ENCODE measurements at regions not wholly inside any gene's neighbourhood (a gene's known extent, or its start where the extent isn't known, plus 50 kb on each side); places are given as distances from the start of the nearest gene placed in this dataset.

DNA sequence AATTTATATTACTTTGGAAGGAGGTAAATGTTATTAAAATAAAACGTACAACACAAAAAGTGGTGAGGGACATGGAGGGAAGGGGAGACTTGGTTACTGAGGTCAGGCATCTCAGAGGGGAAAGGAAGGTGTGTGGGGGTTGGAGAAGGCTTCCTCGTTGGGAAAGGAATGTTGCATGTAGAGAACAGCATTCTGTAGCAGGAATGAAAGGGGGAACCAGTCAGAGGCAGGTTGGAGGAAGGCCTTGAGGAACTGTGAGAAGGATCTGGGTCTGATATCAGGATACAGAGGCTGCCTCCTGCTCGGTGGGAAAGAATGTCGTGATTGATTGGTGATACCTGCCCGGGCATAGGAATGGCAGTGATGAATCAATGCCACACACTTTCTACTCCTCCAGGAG, 103.3 kb upstream of the ZFHX3 start:
- H3K4me2 ChIP-seq (ENCODE audit: insufficient read depth, low read length), result no peak overlapping the region
- no peaks in the 10 kb centered on the region for H3K79me2 ChIP-seq (ENCODE audit: insufficient read depth, low read length)
- no peak overlapping the region for H3K4me3 ChIP-seq (ENCODE audit: insufficient read depth, low read length)
- no peak for DNase-seq (ENCODE audit: insufficient read length, low spot score, missing footprints)
- TF ChIP-seq, protein P1, sequence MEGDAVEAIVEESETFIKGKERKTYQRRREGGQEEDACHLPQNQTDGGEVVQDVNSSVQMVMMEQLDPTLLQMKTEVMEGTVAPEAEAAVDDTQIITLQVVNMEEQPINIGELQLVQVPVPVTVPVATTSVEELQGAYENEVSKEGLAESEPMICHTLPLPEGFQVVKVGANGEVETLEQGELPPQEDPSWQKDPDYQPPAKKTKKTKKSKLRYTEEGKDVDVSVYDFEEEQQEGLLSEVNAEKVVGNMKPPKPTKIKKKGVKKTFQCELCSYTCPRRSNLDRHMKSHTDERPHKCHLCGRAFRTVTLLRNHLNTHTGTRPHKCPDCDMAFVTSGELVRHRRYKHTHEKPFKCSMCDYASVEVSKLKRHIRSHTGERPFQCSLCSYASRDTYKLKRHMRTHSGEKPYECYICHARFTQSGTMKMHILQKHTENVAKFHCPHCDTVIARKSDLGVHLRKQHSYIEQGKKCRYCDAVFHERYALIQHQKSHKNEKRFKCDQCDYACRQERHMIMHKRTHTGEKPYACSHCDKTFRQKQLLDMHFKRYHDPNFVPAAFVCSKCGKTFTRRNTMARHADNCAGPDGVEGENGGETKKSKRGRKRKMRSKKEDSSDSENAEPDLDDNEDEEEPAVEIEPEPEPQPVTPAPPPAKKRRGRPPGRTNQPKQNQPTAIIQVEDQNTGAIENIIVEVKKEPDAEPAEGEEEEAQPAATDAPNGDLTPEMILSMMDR (IDR thresholded peaks at IDR 0.05; ENCODE audit: extremely low read depth, low read depth, low read length), result no peak
- no peaks in the 10 kb centered on the region for H3K36me3 ChIP-seq (ENCODE audit: insufficient read depth, low read length)
- no peaks in the 10 kb centered on the region for H3K27me3 ChIP-seq (ENCODE audit: insufficient read depth, low read length)
- no peak overlapping the region for H3K27ac ChIP-seq (ENCODE audit: low read depth, low read length)
- no peaks in the 10 kb centered on the region for H4K20me1 ChIP-seq (ENCODE audit: insufficient read depth, low read length)
- no peaks in the 10 kb centered on the region for H3K9me3 ChIP-seq (ENCODE audit: low read depth, low read length)
- no peaks in the 10 kb centered on the region for H3K4me1 ChIP-seq (ENCODE audit: insufficient read depth, low read length)
- H2AFZ ChIP-seq (ENCODE audit: low read length), result no peak overlapping the region

DNA sequence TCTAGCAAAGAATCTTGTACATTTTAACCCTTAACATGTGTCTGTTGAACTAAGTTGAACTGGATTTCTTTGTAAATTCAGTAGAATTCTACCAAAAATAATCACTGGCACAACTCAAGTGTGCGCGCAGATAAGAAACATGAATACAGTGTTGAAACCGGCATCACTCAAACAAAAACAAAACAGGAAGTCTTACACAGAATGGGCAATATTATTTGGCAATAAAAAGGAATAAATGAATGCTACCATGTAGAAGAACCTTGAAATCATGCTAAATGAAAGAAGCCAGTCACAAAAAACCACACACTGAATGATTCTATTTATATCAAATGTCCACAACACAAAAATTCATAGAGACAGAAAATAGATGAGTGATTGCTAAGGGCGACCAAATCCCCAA, 102.9 kb upstream of the ZFHX3 start:
- Histone ChIP-seq H3K27me3 (ENCODE audit: insufficient read depth, low read length) (no peaks in the 10 kb centered on the region), H3K4me2 (ENCODE audit: insufficient read depth, low read length) (no peak overlapping the region), H2AFZ (ENCODE audit: low read length) (no peak overlapping the region), H3K4me1 (ENCODE audit: insufficient read depth, low read length) (no peaks in the 10 kb centered on the region), H4K20me1 (ENCODE audit: insufficient read depth, low read length) (no peaks in the 10 kb centered on the region), H3K79me2 (ENCODE audit: insufficient read depth, low read length) (no peaks in the 10 kb centered on the region), H3K9me3 (ENCODE audit: low read depth, low read length) (no peaks in the 10 kb centered on the region), H3K36me3 (ENCODE audit: insufficient read depth, low read length) (no peaks in the 10 kb centered on the region), H3K4me3 (ENCODE audit: insufficient read depth, low read length) (no peak overlapping the region), H3K27ac (ENCODE audit: low read depth, low read length) (no peak overlapping the region)
- TF ChIP-seq, protein P1 (IDR thresholded peaks at IDR 0.05; ENCODE audit: extremely low read depth, low read depth, low read length), result no peak
- DNase-seq (ENCODE audit: insufficient read length, low spot score, missing footprints), result no peak

DNA sequence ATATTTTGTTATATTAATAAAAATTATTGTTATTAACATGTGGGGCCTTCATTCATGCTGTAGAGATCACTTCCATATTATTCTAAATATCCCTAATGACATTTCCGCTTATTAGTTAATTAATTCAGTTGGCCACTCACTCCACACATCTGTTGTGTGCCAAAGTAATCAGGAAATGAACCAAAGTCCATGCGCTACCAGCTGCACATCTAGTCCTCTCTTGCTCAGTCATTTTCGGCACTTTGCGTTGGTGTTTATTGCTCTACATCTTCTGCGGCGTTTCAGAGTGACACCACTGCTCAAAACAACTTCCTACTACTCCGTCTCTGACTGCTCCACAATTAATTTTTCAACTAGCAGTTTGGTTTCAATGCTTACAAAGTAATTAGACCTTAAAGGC, 101.4 kb upstream of the ZFHX3 start:
- no peaks in the 10 kb centered on the region for H3K36me3 ChIP-seq (ENCODE audit: insufficient read depth, low read length)
- H2AFZ ChIP-seq (ENCODE audit: low read length), result peak overlapping the region; percentile 50
- no peaks in the 10 kb centered on the region for H3K9me3 ChIP-seq (ENCODE audit: low read depth, low read length)
- no peak overlapping the region for H3K4me3 ChIP-seq (ENCODE audit: insufficient read depth, low read length)
- DNase-seq (ENCODE audit: insufficient read length, low spot score, missing footprints), result no peak
- TF ChIP-seq, protein P1 (IDR thresholded peaks at IDR 0.05; ENCODE audit: extremely low read depth, low read depth, low read length), result no peak
- no peaks in the 10 kb centered on the region for H4K20me1 ChIP-seq (ENCODE audit: insufficient read depth, low read length)
- H3K4me1 ChIP-seq (ENCODE audit: insufficient read depth, low read length), result no peaks in the 10 kb centered on the region
- no peaks in the 10 kb centered on the region for H3K79me2 ChIP-seq (ENCODE audit: insufficient read depth, low read length)
- no peaks in the 10 kb centered on the region for H3K27me3 ChIP-seq (ENCODE audit: insufficient read depth, low read length)
- no peak overlapping the region for H3K27ac ChIP-seq (ENCODE audit: low read depth, low read length)
- no peak overlapping the region for H3K4me2 ChIP-seq (ENCODE audit: insufficient read depth, low read length)

GRCh38 chr16:73147958-73148357, 100.0 kb upstream of the ZFHX3 start:
- TF ChIP-seq, protein P1 (IDR thresholded peaks at IDR 0.05; ENCODE audit: extremely low read depth, low read depth, low read length), result no peak
- H3K27me3 ChIP-seq (ENCODE audit: insufficient read depth, low read length), result no peaks in the 10 kb centered on the region
- no peak for DNase-seq (ENCODE audit: insufficient read length, low spot score, missing footprints)
- no peak overlapping the region for H2AFZ ChIP-seq (ENCODE audit: low read length)
- H3K9me3 ChIP-seq (ENCODE audit: low read depth, low read length), result no peaks in the 10 kb centered on the region
- no peak overlapping the region for H3K4me2 ChIP-seq (ENCODE audit: insufficient read depth, low read length)
- H3K79me2 ChIP-seq (ENCODE audit: insufficient read depth, low read length), result no peaks in the 10 kb centered on the region
- peaks cover 6% of the 10 kb centered on the region for H3K4me1 ChIP-seq (ENCODE audit: insufficient read depth, low read length)
- no peaks in the 10 kb centered on the region for H4K20me1 ChIP-seq (ENCODE audit: insufficient read depth, low read length)
- no peaks in the 10 kb centered on the region for H3K36me3 ChIP-seq (ENCODE audit: insufficient read depth, low read length)
- H3K4me3 ChIP-seq (ENCODE audit: insufficient read depth, low read length), result no peak overlapping the region
- no peak overlapping the region for H3K27ac ChIP-seq (ENCODE audit: low read depth, low read length)
